ENCODE measurements at regions not wholly inside any gene's neighbourhood (a gene's known extent, or its start where the extent isn't known, plus 50 kb on each side); places are given as distances from the start of the nearest gene placed in this dataset.
"Not testable (repeated sequence)": the region's sequence is repeated elsewhere in the genome, so short reads cannot be mapped to it uniquely, and the experiment has no call there.

DNA sequence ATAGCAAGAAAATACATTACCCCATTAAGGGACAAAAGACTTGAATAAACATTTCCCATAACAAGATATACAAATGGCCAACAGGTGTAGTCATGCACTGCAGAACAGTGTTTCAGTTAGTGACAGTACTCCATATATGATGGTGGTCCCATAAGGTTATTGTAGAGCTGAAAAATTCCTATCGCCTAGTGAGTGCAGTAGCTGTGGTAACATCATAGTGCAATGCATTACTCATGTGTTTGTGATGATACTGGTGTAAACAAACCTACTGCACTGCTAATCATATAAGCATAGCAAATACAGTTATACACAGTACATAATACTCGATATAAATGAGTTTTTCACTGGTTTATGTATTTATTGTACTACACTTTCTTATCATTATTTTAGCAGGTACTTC lies 168.7 kb downstream of the C12orf75 start:
- Histone ChIP-seq H3K4me3 (replicated peaks; ENCODE audit: low read depth, low read length) (no peak overlapping the region), H3K36me3 (ENCODE audit: control insufficient read depth, insufficient read depth, low read length) (no peaks in the 10 kb centered on the region), H3K27me3 (replicated peaks; ENCODE audit: control insufficient read depth, insufficient read depth, low read length) (no peaks in the 10 kb centered on the region)
- no peak for TF ChIP-seq CTCF (IDR thresholded peaks at IDR 0.05; ENCODE audit: insufficient read depth, low read length, poor library complexity, severe bottlenecking)
- no peak for DNase-seq (ENCODE audit: extremely low read depth, insufficient read length)

- not testable (repeated sequence) for H3K27me3 ChIP-seq (replicated peaks; ENCODE audit: control insufficient read depth, insufficient read depth, low read length); H3K4me3 ChIP-seq (replicated peaks; ENCODE audit: low read depth, low read length); DNase-seq (ENCODE audit: extremely low read depth, insufficient read length); H3K36me3 ChIP-seq (ENCODE audit: control insufficient read depth, insufficient read depth, low read length)
Observed at GRCh38 chr12:105500676-105501075, 170.2 kb downstream of the C12orf75 start.

DNA sequence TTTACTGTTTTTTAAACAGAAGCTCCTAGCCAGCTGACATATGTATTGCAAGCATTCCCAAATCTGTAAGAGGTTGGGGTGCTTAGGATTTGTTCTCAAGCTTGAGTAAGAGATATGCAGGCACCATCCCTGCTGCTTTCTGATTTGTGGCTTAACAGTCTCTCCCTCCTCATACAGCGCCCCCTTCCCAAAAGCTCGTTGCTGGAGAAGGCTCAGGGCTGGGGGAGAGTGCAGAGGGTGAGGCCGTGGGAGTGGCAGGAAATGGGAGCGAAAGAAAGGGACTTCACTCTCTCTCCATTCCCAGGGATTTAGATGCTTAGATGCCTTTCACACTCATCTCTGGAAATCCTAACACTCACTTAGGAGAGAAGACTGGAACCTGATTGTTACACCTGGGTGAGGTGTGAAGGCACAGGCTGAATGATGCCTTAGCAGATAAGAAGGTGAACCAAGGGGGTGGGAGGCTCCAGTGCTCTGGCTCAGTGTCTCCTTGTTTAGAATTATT lies 172.0 kb downstream of the C12orf75 start:
- H3K27me3 ChIP-seq (replicated peaks; ENCODE audit: control insufficient read depth, insufficient read depth, low read length) = no peaks in the 10 kb centered on the region
- DNase-seq (ENCODE audit: extremely low read depth, insufficient read length) = no peak
- TF ChIP-seq CTCF (IDR thresholded peaks at IDR 0.05; ENCODE audit: insufficient read depth, low read length, poor library complexity, severe bottlenecking) = no peak

DNA sequence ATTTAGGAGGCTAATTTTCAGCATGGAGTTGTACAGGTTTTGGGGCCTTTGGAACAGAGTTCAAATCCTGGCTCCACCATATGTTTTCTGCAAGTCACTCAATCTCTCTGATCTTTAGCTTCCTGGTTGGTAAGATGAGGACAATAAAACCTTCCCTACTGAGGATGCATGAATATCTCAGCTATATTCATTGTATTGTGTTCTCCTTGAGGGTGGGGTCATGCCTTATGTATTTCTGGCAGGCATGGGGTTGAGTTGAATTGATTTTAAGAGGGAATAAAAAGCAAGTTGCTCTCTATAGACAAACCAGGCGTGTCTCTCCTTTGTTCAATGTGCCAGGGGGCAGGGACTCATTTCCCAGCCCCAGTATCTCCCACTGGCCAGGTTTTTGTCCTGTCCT lies 173.1 kb downstream of the C12orf75 start:
- TF ChIP-seq CTCF (IDR thresholded peaks at IDR 0.05; ENCODE audit: insufficient read depth, low read length, poor library complexity, severe bottlenecking) = no peak
- no peak for DNase-seq (ENCODE audit: extremely low read depth, insufficient read length)
- Histone ChIP-seq H3K27me3 (replicated peaks; ENCODE audit: control insufficient read depth, insufficient read depth, low read length) (no peaks in the 10 kb centered on the region), H3K4me3 (replicated peaks; ENCODE audit: low read depth, low read length) (no peak overlapping the region), H3K36me3 (ENCODE audit: control insufficient read depth, insufficient read depth, low read length) (no peaks in the 10 kb centered on the region)

More for the DNA sequence above, 172.0 kb downstream of the C12orf75 start:
- Histone ChIP-seq H3K4me3 (replicated peaks; ENCODE audit: low read depth, low read length) (no peak overlapping the region), H3K36me3 (ENCODE audit: control insufficient read depth, insufficient read depth, low read length) (no peaks in the 10 kb centered on the region)

GRCh38 chr12:105504286-105504685 lies 173.8 kb downstream of the C12orf75 start:
- DNase-seq (ENCODE audit: extremely low read depth, insufficient read length) = no peak
- Histone ChIP-seq H3K36me3 (ENCODE audit: control insufficient read depth, insufficient read depth, low read length) (no peaks in the 10 kb centered on the region), H3K4me3 (replicated peaks; ENCODE audit: low read depth, low read length) (no peak overlapping the region), H3K27me3 (replicated peaks; ENCODE audit: control insufficient read depth, insufficient read depth, low read length) (no peaks in the 10 kb centered on the region)
- TF ChIP-seq CTCF (IDR thresholded peaks at IDR 0.05; ENCODE audit: insufficient read depth, low read length, poor library complexity, severe bottlenecking) = peak; percentile 38

DNA sequence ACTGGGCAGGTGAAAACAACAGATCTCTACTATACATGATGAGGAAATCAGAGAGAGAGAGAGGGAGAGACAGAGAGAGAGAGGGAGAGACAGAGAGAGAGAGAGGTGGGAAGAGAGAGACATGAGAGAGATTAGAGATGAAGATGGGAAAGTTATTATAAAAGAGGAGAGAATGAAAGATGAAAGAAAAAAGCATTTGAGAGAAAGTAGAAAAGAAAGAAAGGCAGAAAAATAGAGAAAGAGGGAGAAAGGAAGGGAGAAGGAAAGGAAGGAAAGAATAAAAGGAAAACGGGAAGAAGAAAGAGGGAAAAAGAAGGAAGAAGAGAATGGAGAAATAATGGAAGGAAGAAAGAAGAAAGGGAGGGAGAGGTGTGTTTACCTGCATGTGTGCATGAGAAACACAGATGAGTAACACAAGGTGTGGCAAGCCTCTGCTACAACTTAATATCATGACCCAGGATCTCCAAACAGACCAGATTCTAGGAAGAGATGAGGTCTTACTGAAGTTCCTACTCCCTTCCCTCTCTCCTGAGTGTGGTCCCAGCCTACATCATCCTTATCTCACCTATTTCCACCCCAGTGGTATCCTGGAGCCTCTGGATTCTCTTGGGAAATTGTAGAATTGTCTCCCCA lies 176.3 kb downstream of the C12orf75 start:
- no peak for TF ChIP-seq CTCF (IDR thresholded peaks at IDR 0.05; ENCODE audit: insufficient read depth, low read length, poor library complexity, severe bottlenecking)
- no peak for DNase-seq (ENCODE audit: extremely low read depth, insufficient read length)
- H3K27me3 ChIP-seq (replicated peaks; ENCODE audit: control insufficient read depth, insufficient read depth, low read length) = no peaks in the 10 kb centered on the region
- H3K4me3 ChIP-seq (replicated peaks; ENCODE audit: low read depth, low read length) = no peak overlapping the region
- H3K36me3 ChIP-seq (ENCODE audit: control insufficient read depth, insufficient read depth, low read length) = no peaks in the 10 kb centered on the region
